ENCODE measurements at regions not wholly inside any gene's neighbourhood (a gene's known extent, or its start where the extent isn't known, plus 50 kb on each side); places are given as distances from the start of the nearest gene placed in this dataset.

GRCh38 chr1:234874291-234875288 is 254.0 kb downstream of the TOMM20 start (continued):
- TF ChIP-seq ARID4A (CRISPR knock-in tag; IDR thresholded peaks at IDR 0.05; ENCODE audit: borderline replicate concordance) = peak; percentile 31; the same call in 1 of the 2 replicates
- TF ChIP-seq CSRNP1 (CRISPR knock-in tag; IDR thresholded peaks at IDR 0.05) = peak; percentile 32; the same call in 1 of the 2 replicates
- TF ChIP-seq SMYD3 (CRISPR knock-in tag; IDR thresholded peaks at IDR 0.05) = no peak; the same call in 1 of the 2 replicates

- Histone ChIP-seq H2AFZ (ENCODE audit: low read length) (no peak overlapping the region), H3K9me3 (ENCODE audit: low read length) (no peaks in the 10 kb centered on the region), H3K4me1 (ENCODE audit: insufficient read depth, low read length) (peaks cover 80% of the 10 kb centered on the region), H3K4me3 (replicated peaks in 1 of 3; ENCODE audit: insufficient read depth in 1 of 3, low read depth in 2 of 3, low read length in 3 of 3) (no peak overlapping the region), H3K9ac (ENCODE audit: insufficient read depth, low read depth, low read length) (no peak overlapping the region), H3K36me3 (replicated peaks in 1 of 2; ENCODE audit: control insufficient read depth in 1 of 2, insufficient read depth in 2 of 2, low read length in 2 of 2) (no peaks in the 10 kb centered on the region; a peak in 1 of 5 replicates), H3K27me3 (ENCODE audit: control insufficient read depth in 1 of 2, insufficient read depth in 2 of 2, low read length in 2 of 2) (no peaks in the 10 kb centered on the region; a peak in 1 of 5 replicates), H3K79me2 (ENCODE audit: insufficient read depth, low read length) (peaks cover 5% of the 10 kb centered on the region), H3K27ac (ENCODE audit: extremely low read length, insufficient read depth, low read length) (no peak overlapping the region), H3K4me2 (ENCODE audit: low read depth, low read length) (no peak overlapping the region), H4K20me1 (ENCODE audit: insufficient read depth, low read length) (no peaks in the 10 kb centered on the region)
- BruUV-seq (replicated peaks) = no TSS peak
- DNase-seq (ENCODE audit: low spot score) (no peak), FAIRE-seq (no peak), ATAC-seq (no peak)
- no peak for TF ChIP-seq GZF1 (CRISPR knock-in tag; IDR thresholded peaks at IDR 0.05)
- no peak for TF ChIP-seq TRAFD1 (CRISPR knock-in tag; IDR thresholded peaks at IDR 0.05; ENCODE audit: borderline replicate concordance)
- no peak for TF ChIP-seq YEATS2 (CRISPR knock-in tag; IDR thresholded peaks at IDR 0.05; ENCODE audit: borderline replicate concordance)
- ChIA-PET CTCF (ENCODE audit: low intra/inter-chr PET ratio, low total read pairs) (no interaction called here), POLR2A (no interaction called here)
- in situ Hi-C loops (cut with HindIII; ENCODE audit: extremely low pct_ligation_motif_present, low pct_unique_long_range_greater_than_20kb) = loop anchor here (10.0 kb wide), 1 partner anchor 377 kb away; no protein-coding TSS in a partner anchor
- intact Hi-C loops (cut with micrococcal nuclease; ENCODE audit: unreplicated experiment) = loop anchor here (10.0 kb wide), 1 partner anchor 57 kb away; no protein-coding TSS in a partner anchor
- WGBS (ENCODE audit: low lambda C conversion rate) = 98% methylated on average over 6 of the region's 6 CpGs
These were observed 256.8 kb downstream of the TOMM20 start for GRCh38 chr1:234871710-234872271.
